HepG2 (cell line): ENCODE measurements at regions not wholly inside any gene's neighbourhood (a gene's known extent, or its start where the extent isn't known, plus 50 kb on each side); places are given as distances from the start of the nearest gene placed in this dataset.

Experiments used
- ATAC-seq: fragments of 200-7000 bp; cut with Tn5 transposase; 3 replicates; pipeline ENCODE4 v1.9.1; 2020; ENCODE audit warnings: mild to moderate bottlenecking, moderate library complexity
- BruUV-seq: library from RNA; stranded (reverse); fragments of 400-500 nt; replicated peaks from 2 replicates; lab custom pipeline; 2021; lab: Mats Ljungman, UMichigan
- CTCF ChIA-PET: fragments of 300-600 bp; formaldehyde crosslinking; extraction: SDS; loops from one replicate; lab custom pipeline; 2021; ENCODE audit warnings: low total read pairs, inconsistent platforms, low intra/inter-chr PET ratio; lab: Yijun Ruan, JAX
- POLR2A ChIA-PET: fragments of 350-600 bp; sonication (Branson Sonifier 250); formaldehyde crosslinking; loops from one replicate; lab custom pipeline; 2020; ENCODE audit warnings: antibody characterized with exemption, inconsistent platforms; lab: Yijun Ruan, JAX
- DNase-seq: peaks from one replicate; pipeline ENCODE4 v3.0.0-alpha.2; 2015; ENCODE audit warnings: low spot score
- FAIRE-seq: peaks from 3 replicates; lab custom pipeline; 2011; peaks lifted over from hg19 to GRCh38; lab: Jason Lieb, UNC
- H2AFZ ChIP-seq: one replicate; pipeline ENCODE4 v1.6.1; 2011; ENCODE audit warnings: low read length, inconsistent platforms
- H3K27ac ChIP-seq: fragments of 300-600 bp; 3 replicates; pipeline ENCODE4 v1.8.0; 2011; ENCODE audit warnings: mixed run types, mild to moderate bottlenecking, mixed read lengths, low read length, inconsistent platforms; ENCODE audit not compliant: insufficient read depth; ENCODE audit errors: extremely low read length
- H3K27me3 ChIP-seq, 2 experiments: fragments of 200-600 bp in 1 of 2; 2 replicates in 1 of 2; 3 replicates in 1 of 2; pipeline versions ENCODE4 v1.6.0 to v1.8.0; 2011; ENCODE audit warnings: low read length in 2 of 2, mild to moderate bottlenecking in 2 of 2, moderate library complexity in 2 of 2, inconsistent platforms in 1 of 2; ENCODE audit not compliant: insufficient read depth in 2 of 2, control insufficient read depth in 1 of 2
- H3K36me3 ChIP-seq, 2 experiments: fragments of 200-600 bp in 1 of 2; replicated peaks in 1 of 2; 2 replicates in 1 of 2; 3 replicates in 1 of 2; pipeline versions ENCODE4 v1.5.1 to v1.8.0; 2011; ENCODE audit warnings: low read length in 2 of 2, inconsistent platforms in 1 of 2; ENCODE audit not compliant: insufficient read depth in 2 of 2, control insufficient read depth in 1 of 2
- H3K4me1 ChIP-seq: 2 replicates; pipeline ENCODE4 v1.5.1; 2012; ENCODE audit warnings: low read length, inconsistent platforms; ENCODE audit not compliant: insufficient read depth
- H3K4me2 ChIP-seq: 2 replicates; pipeline ENCODE4 v1.6.0; 2011; ENCODE audit warnings: low read depth, low read length, inconsistent platforms
- H3K4me3 ChIP-seq, 3 experiments: fragments of 200-600 bp in 1 of 3; sonication (generic), shearing (Covaris generic) in 1 of 3; replicated peaks in 1 of 3; 2 replicates each; pipeline ENCODE4 v1.5.1; 2011 to 2016; ENCODE audit warnings: low read length in 3 of 3, inconsistent platforms in 2 of 3, low read depth in 2 of 3, mild to moderate bottlenecking in 2 of 3, control low read depth in 1 of 3, mixed read lengths in 1 of 3; ENCODE audit not compliant: insufficient read depth in 1 of 3
- H3K79me2 ChIP-seq: one replicate; pipeline ENCODE4 v1.6.1; 2011; ENCODE audit warnings: low read length, inconsistent platforms; ENCODE audit not compliant: insufficient read depth
- H3K9ac ChIP-seq: 2 replicates; pipeline ENCODE4 v1.6.0; 2011; ENCODE audit warnings: mild to moderate bottlenecking, low read depth, low read length, inconsistent platforms; ENCODE audit not compliant: insufficient read depth
- H3K9me3 ChIP-seq: 2 replicates; pipeline ENCODE4 v1.5.1; 2012; ENCODE audit warnings: mild to moderate bottlenecking, low read length
- H4K20me1 ChIP-seq: 2 replicates; pipeline ENCODE4 v1.6.0; 2011; ENCODE audit warnings: inconsistent platforms, mild to moderate bottlenecking, low read length, moderate library complexity; ENCODE audit not compliant: insufficient read depth
- ARNT ChIP-seq: fragments of 450-650 bp; IDR thresholded peaks from 2 replicates; pipeline ENCODE4 v1.6.1; 2017
- MED13 ChIP-seq: sonication (generic); formaldehyde crosslinking; IDR thresholded peaks from 2 replicates; pipeline ENCODE4 v1.5.0; 2020; ENCODE audit warnings: missing genetic modification reagents
- NPAS2 ChIP-seq: sonication (generic); formaldehyde crosslinking; IDR thresholded peaks from 2 replicates; pipeline ENCODE4 v1.8.0; 2022; ENCODE audit warnings: mild to moderate bottlenecking, missing genetic modification reagents, borderline replicate concordance
- RBM22 ChIP-seq: fragments of 200-400 bp; formaldehyde crosslinking; optimal IDR thresholded peaks from 2 replicates; pipeline ENCODE3; 2017; ENCODE audit warnings: mild to moderate bottlenecking, low read length, moderate library complexity
- SKIL ChIP-seq: sonication (generic); formaldehyde crosslinking; IDR thresholded peaks from 2 replicates; pipeline ENCODE4 v1.8.0; 2022; ENCODE audit warnings: missing genetic modification reagents, mild to moderate bottlenecking, moderate library complexity, borderline replicate concordance
- TP53 ChIP-seq: sonication (generic); formaldehyde crosslinking; conservative IDR thresholded peaks from 2 replicates; pipeline ENCODE4 v1.4.0; 2020; ENCODE audit warnings: missing genetic modification reagents
- ZKSCAN5 ChIP-seq: sonication (generic); formaldehyde crosslinking; IDR thresholded peaks from 2 replicates; pipeline ENCODE4 v1.5.1; 2020; ENCODE audit warnings: mild to moderate bottlenecking, missing genetic modification reagents
- ZNF17 ChIP-seq: sonication (generic); formaldehyde crosslinking; IDR thresholded peaks from 2 replicates; pipeline ENCODE4 v1.5.0; 2020; ENCODE audit warnings: mild to moderate bottlenecking, missing genetic modification reagents
- ZNF207 ChIP-seq: fragments of 450-650 bp; IDR thresholded peaks from 2 replicates; pipeline ENCODE4 v1.6.1; 2016; ENCODE audit warnings: antibody characterized with exemption, borderline replicate concordance
- ZNF562 ChIP-seq: sonication (generic); formaldehyde crosslinking; IDR thresholded peaks from 2 replicates; pipeline ENCODE4 v1.8.0; 2022; ENCODE audit warnings: missing genetic modification reagents, borderline replicate concordance
- ZNF615 ChIP-seq: sonication (generic); formaldehyde crosslinking; IDR thresholded peaks from 2 replicates; pipeline ENCODE4 v1.5.0; 2020; ENCODE audit warnings: mild to moderate bottlenecking, missing genetic modification reagents, borderline replicate concordance
- ZNF800 ChIP-seq: sonication (generic); formaldehyde crosslinking; IDR thresholded peaks from 2 replicates; pipeline ENCODE4 v1.4.0; 2020; ENCODE audit warnings: missing genetic modification reagents
- ZSCAN31 ChIP-seq: sonication (generic); formaldehyde crosslinking; IDR thresholded peaks from 2 replicates; pipeline ENCODE4 v1.5.0; 2020; ENCODE audit warnings: low read depth, mild to moderate bottlenecking, missing genetic modification reagents
- WGBS: methylation state at CpG from one replicate; pipeline ENCODE4 v1.1.6; 2017; ENCODE audit warnings: low lambda C conversion rate; 5-methylcytosine and 5-hydroxymethylcytosine counted together
- in situ Hi-C: cut with HindIII; loops from 2 replicates; pipeline ENCODE4 v1.10.0; 2017; ENCODE audit warnings: low pct_unique_long_range_greater_than_20kb; ENCODE audit not compliant: extremely low pct_ligation_motif_present
- intact Hi-C: fragments of 100-400 bp; cut with micrococcal nuclease; formaldehyde crosslinking; loops from one replicate; pipeline ENCODE4 v1.10.0; 2022; ENCODE audit not compliant: unreplicated experiment

DNA sequence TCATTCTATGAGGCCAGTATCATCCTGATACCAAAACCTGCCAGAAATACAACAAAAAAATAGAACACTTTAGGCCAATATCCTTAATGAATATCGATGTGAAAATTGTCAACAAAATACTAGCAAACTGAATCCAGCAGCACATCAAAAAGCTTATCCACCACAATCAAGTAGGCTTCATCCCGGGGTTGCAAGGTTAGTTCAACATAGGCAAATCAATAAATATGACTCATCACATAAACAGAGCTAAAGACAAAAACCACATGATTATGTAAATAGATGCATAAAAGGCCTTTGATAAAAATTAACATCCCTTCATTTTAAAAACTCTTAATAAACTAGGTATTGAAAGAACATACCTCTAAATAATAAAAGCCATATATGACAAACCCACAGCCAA, 403.2 kb upstream of the AZI2 start (continued):
- TF ChIP-seq TP53 (no peak), ZNF562 (CRISPR knock-in tag) (no peak), ARNT (no peak), ZNF800 (CRISPR knock-in tag) (no peak), SKIL (CRISPR knock-in tag) (no peak), ZKSCAN5 (CRISPR knock-in tag) (no peak), ZNF207 (no peak), NPAS2 (no peak)

DNA sequence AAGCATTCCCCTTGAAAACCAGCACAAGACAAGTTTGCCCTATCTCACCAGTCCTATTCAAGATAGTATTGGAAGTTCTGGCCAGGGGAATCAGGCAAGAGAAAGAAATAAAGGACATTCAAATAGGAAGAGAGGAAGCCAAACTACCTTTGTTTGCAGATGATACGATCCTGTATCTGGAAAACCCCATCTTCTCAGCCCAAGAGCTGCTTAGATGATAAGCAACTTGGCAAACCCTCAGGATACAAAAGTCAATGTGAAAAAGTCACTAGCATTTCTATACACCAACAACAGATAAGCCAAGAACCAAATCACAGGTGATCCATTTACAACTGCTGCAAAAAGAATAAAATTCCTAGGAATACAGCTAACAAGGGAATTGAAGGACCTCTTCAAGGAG, 403.7 kb upstream of the AZI2 start:
- in situ Hi-C loops: no loop called here
- POLR2A ChIA-PET: no interaction called here
- TF ChIP-seq ZSCAN31 (CRISPR knock-in tag) (no peak), RBM22 (no peak), MED13 (CRISPR knock-in tag) (no peak), ZNF615 (CRISPR knock-in tag) (no peak), ZNF17 (no peak)

More for the DNA sequence above, 403.7 kb upstream of the AZI2 start:
- intact Hi-C loops: no loop called here
- no peaks in the 10 kb centered on the region for H4K20me1 ChIP-seq
- DNase-seq: no peak
- no TSS peak for BruUV-seq
- CTCF ChIA-PET: no interaction called here
- H3K4me3 ChIP-seq: no peak overlapping the region
- peaks cover 32% of the 10 kb centered on the region; the same call in 1 of the 2 replicates for H3K9me3 ChIP-seq
- 20% methylated on average over 1 of the region's 1 CpG for WGBS
- no peak for FAIRE-seq
- H2AFZ ChIP-seq: no peak overlapping the region
- no peaks in the 10 kb centered on the region for H3K27me3 ChIP-seq
- ATAC-seq: no peak
- H3K4me2 ChIP-seq: no peak overlapping the region
- H3K36me3 ChIP-seq: no peaks in the 10 kb centered on the region
- no peaks in the 10 kb centered on the region for H3K79me2 ChIP-seq
- no peak overlapping the region for H3K27ac ChIP-seq
- no peak overlapping the region for H3K9ac ChIP-seq
- no peaks in the 10 kb centered on the region for H3K4me1 ChIP-seq
